Stimulated activated naive B cell treated with anti-CD40 and anti-IgM and Interleukin-4, amounts not matched to agents 10 μg/mL and 1 μg/mL and 100 μg/mL, for 72 hours (primary cell): ENCODE measurements at regions not wholly inside any gene's neighbourhood (a gene's known extent, or its start where the extent isn't known, plus 50 kb on each side); places are given as distances from the start of the nearest gene placed in this dataset.

ENCODE experiments used
- ATAC-seq, 2 donors: fragments of 150-1000 bp; cut with Tn5 transposase; replicated peaks; 2 replicates each; pipeline ENCODE4 v1.10.0; 2021; ENCODE audit warnings: moderate library complexity in 1 of 2
- DNase-seq: peaks from one replicate; pipeline ENCODE4 v3.0.0; 2021
- H3K27ac Mint-ChIP-seq: one replicate; pipeline ENCODE4 v1.8.0; 2022; ENCODE audit warnings: mild to moderate bottlenecking, mixed read lengths
- H3K27me3 Mint-ChIP-seq, 2 donors: one replicate each; pipeline ENCODE4 v1.8.0; 2022; ENCODE audit warnings: mixed read lengths in 2 of 2
- H3K36me3 Mint-ChIP-seq, 2 donors: one replicate each; pipeline ENCODE4 v1.8.0; 2022; ENCODE audit warnings: mixed read lengths in 2 of 2, mild to moderate bottlenecking in 1 of 2
- H3K4me1 Mint-ChIP-seq, 2 donors: one replicate each; pipeline ENCODE4 v1.8.0; 2022; ENCODE audit warnings: mixed read lengths in 2 of 2, mild to moderate bottlenecking in 1 of 2
- H3K4me3 Mint-ChIP-seq, 2 donors: one replicate each; pipeline ENCODE4 v1.8.0; 2022; ENCODE audit warnings: mild to moderate bottlenecking in 2 of 2, mixed read lengths in 2 of 2, moderate library complexity in 1 of 2
- H3K9me3 Mint-ChIP-seq, 2 donors: one replicate each; pipeline ENCODE4 v1.8.0; 2022; ENCODE audit warnings: mixed read lengths in 2 of 2, mild to moderate bottlenecking in 1 of 2

DNA sequence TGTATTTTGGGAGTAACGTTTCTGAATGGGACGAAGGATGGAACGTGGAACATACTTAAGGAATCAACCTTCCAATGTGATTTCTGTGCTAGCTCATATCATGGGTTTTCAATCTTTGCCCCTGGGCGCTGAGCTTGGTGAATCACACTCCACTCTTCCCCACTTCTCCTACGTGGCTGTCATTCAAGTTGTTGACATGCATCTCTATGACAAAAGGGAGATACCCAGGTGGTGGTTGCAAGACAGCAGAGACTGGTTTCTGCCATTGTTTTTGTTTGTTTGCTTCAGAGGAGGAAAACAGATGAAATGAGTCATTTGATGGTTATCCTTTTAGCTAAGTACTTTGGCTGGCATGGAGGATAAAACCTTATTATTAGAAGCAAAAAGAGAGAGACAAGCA, 573.9 kb downstream of the GATA3 start:
- no peak for DNase-seq

DNA sequence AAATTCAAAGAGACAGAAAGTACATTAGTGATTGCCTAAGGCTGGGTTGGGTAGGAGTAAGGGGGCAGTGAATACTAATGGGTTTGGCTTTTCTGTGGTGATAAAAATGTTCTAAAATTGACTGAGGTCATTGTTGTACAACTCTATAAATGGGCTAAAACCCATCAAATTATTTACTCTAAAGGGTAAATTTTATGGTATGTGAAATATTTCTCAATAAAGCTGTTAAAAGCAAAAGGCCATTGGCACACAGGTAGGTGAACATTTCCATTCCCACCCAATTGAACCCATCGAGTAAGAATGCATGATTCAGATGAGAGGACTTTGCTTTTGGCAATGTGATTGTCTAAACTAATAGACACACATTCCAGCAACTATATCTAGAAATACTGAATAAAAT, 579.4 kb downstream of the GATA3 start:
- Mint-ChIP-seq H3K27ac (no peak overlapping the region), H3K27me3 (peaks cover 5 to 8% of the 10 kb centered on the region in 2 donors), H3K4me1 (no peaks in the 10 kb centered on the region), H3K4me3 (no peak overlapping the region), H3K36me3 (no peaks in the 10 kb centered on the region), H3K9me3 (peaks cover 0 to 4% of the 10 kb centered on the region in 2 donors)
- DNase-seq (no peak), ATAC-seq (no peak)

More for the DNA sequence above, 573.9 kb downstream of the GATA3 start:
- ATAC-seq, result no peak
- H3K27me3 Mint-ChIP-seq, result no peaks in the 10 kb centered on the region
- H3K36me3 Mint-ChIP-seq, result no peaks in the 10 kb centered on the region
- no peak overlapping the region for H3K4me3 Mint-ChIP-seq
- H3K27ac Mint-ChIP-seq, result no peak overlapping the region
- H3K9me3 Mint-ChIP-seq, result peaks cover 0 to 2% of the 10 kb centered on the region in 2 donors
- H3K4me1 Mint-ChIP-seq, result no peaks in the 10 kb centered on the region

- Mint-ChIP-seq H3K4me3 (no peak overlapping the region), H3K4me1 (no peaks in the 10 kb centered on the region), H3K36me3 (no peaks in the 10 kb centered on the region), H3K9me3 (peaks cover 0 to 1% of the 10 kb centered on the region in 2 donors), H3K27me3 (peaks cover 5 to 8% of the 10 kb centered on the region in 2 donors), H3K27ac (no peak overlapping the region)
- ATAC-seq (no peak), DNase-seq (no peak)
Observed at GRCh38 chr10:8636371-8636770, 581.9 kb downstream of the GATA3 start.

GRCh38 chr10:8637640-8638039, 583.2 kb downstream of the GATA3 start:
- Mint-ChIP-seq H3K36me3 (peaks cover 0 to 7% of the 10 kb centered on the region in 2 donors), H3K4me3 (no peak overlapping the region), H3K27me3 (peaks cover 11 to 16% of the 10 kb centered on the region in 2 donors), H3K9me3 (peaks cover 10% of the 10 kb centered on the region in 2 donors), H3K4me1 (no peaks in the 10 kb centered on the region), H3K27ac (no peak overlapping the region)
- DNase-seq (no peak), ATAC-seq (no peak)

GRCh38 chr10:8638088-8638672, 583.7 kb downstream of the GATA3 start:
- Mint-ChIP-seq H3K27me3 (peaks cover 11 to 20% of the 10 kb centered on the region in 2 donors), H3K4me3 (no peak overlapping the region), H3K4me1 (no peaks in the 10 kb centered on the region), H3K9me3 (peaks cover 10 to 12% of the 10 kb centered on the region in 2 donors), H3K27ac (no peak overlapping the region), H3K36me3 (peaks cover 0 to 7% of the 10 kb centered on the region in 2 donors)
- DNase-seq, result no peak
- ATAC-seq, result no peak

- ATAC-seq (no peak), DNase-seq (no peak)
- Mint-ChIP-seq H3K4me1 (no peaks in the 10 kb centered on the region), H3K36me3 (peaks cover 0 to 7% of the 10 kb centered on the region in 2 donors), H3K9me3 (peaks cover 10 to 11% of the 10 kb centered on the region in 2 donors), H3K4me3 (no peak overlapping the region), H3K27ac (no peak overlapping the region), H3K27me3 (peaks cover 11 to 22% of the 10 kb centered on the region in 2 donors)
Observed at GRCh38 chr10:8639486-8640185, 585.1 kb downstream of the GATA3 start.

DNA sequence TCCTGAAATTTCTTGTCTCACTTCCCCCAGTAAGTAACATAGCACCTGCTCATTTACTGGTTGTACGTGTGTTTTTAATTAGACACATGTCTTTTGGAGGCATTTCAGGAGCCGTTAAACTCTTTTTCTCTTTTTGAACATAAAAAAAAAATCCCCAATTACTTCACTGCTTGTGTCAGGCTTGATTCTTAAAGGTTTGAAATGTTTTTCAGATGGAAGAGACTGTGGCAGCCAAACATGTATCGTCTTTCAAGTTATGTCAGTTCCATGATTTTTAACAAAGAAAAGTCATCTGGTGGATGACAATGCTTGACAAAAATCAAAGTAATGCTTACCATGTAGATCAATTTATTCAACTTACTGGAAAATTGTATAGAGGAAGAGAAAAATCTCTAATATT, 585.8 kb downstream of the GATA3 start:
- no peak for DNase-seq
- Mint-ChIP-seq H3K27ac (no peak overlapping the region), H3K9me3 (peaks cover 10 to 11% of the 10 kb centered on the region in 2 donors), H3K4me1 (no peaks in the 10 kb centered on the region), H3K27me3 (peaks cover 11 to 22% of the 10 kb centered on the region in 2 donors), H3K36me3 (peaks cover 0 to 7% of the 10 kb centered on the region in 2 donors), H3K4me3 (no peak overlapping the region)
- no peak for ATAC-seq

DNA sequence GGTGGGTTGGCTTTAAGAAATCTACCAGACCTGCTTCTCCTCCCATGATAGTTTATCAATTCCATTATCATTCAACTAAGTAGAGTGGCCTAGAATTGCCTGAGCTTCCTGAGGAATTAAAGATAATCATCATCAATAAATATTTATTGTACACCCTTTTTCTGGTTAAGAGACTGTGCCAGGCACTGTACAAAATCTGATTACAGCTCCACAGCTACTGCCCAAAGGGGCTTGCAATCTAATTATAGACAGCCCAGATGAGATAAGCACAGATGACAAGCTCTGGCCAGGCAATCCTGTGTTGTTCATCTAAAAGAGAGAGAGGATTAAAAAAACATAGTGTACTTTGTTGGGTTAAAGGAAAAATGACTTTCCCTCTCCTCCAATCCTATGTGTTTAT, 586.4 kb downstream of the GATA3 start:
- H3K36me3 Mint-ChIP-seq, result peaks cover 0 to 7% of the 10 kb centered on the region in 2 donors
- peaks cover 10 to 11% of the 10 kb centered on the region in 2 donors for H3K9me3 Mint-ChIP-seq
- peaks cover 10 to 20% of the 10 kb centered on the region in 2 donors for H3K27me3 Mint-ChIP-seq
- H3K4me3 Mint-ChIP-seq, result no peak overlapping the region
- no peak overlapping the region for H3K27ac Mint-ChIP-seq
- ATAC-seq (no peak), DNase-seq (no peak)
- H3K4me1 Mint-ChIP-seq, result no peaks in the 10 kb centered on the region

- no peaks in the 10 kb centered on the region for H3K4me1 Mint-ChIP-seq
- no peak overlapping the region for H3K27ac Mint-ChIP-seq
- H3K36me3 Mint-ChIP-seq, result peaks cover 0 to 1% of the 10 kb centered on the region in 2 donors
- ATAC-seq (no peak), DNase-seq (no peak)
- peaks cover 0 to 25% of the 10 kb centered on the region in 2 donors for H3K27me3 Mint-ChIP-seq
- no peak overlapping the region for H3K4me3 Mint-ChIP-seq
- peaks cover 0 to 3% of the 10 kb centered on the region in 2 donors for H3K9me3 Mint-ChIP-seq
Observed at GRCh38 chr10:8656261-8656660, 601.8 kb downstream of the GATA3 start.

GRCh38 chr10:8659982-8660381, 605.5 kb downstream of the GATA3 start:
- no peak for DNase-seq
- H3K27me3 Mint-ChIP-seq, result peaks cover 0 to 14% of the 10 kb centered on the region in 2 donors
- H3K4me3 Mint-ChIP-seq, result no peak overlapping the region
- no peak overlapping the region for H3K27ac Mint-ChIP-seq
- no peaks in the 10 kb centered on the region for H3K4me1 Mint-ChIP-seq
- no peaks in the 10 kb centered on the region for H3K9me3 Mint-ChIP-seq
- no peak for ATAC-seq
- peaks cover 0 to 1% of the 10 kb centered on the region in 2 donors for H3K36me3 Mint-ChIP-seq

DNA sequence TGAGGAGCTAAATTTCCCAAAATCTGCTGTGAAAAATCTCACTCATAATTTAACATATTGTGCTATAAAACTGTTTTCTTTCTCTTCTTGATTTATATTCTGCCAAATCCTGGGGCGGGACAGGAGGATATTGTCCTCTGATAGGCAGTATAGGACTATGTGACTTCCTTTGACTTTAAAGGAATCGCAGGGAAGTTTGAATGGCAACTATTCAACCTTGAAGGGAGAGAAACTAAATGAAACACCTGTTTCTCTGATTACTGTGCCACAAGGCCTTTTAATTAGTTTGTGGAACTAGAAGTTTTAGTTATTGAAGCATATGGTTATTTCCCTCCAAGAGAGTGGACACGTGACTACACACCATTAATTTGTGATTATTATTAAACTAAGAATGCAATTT, 607.4 kb downstream of the GATA3 start:
- ATAC-seq (no peak), DNase-seq (no peak)
- no peak overlapping the region for H3K4me3 Mint-ChIP-seq
- H3K4me1 Mint-ChIP-seq, result no peaks in the 10 kb centered on the region
- no peak overlapping the region for H3K27ac Mint-ChIP-seq
- H3K36me3 Mint-ChIP-seq, result peaks cover 0 to 1% of the 10 kb centered on the region in 2 donors
- H3K27me3 Mint-ChIP-seq, result peaks cover 0 to 13% of the 10 kb centered on the region in 2 donors
- H3K9me3 Mint-ChIP-seq, result no peaks in the 10 kb centered on the region

- Mint-ChIP-seq H3K9me3 (peaks cover 2 to 3% of the 10 kb centered on the region in 2 donors), H3K27ac (no peak overlapping the region), H3K36me3 (no peaks in the 10 kb centered on the region), H3K27me3 (peaks cover 0 to 9% of the 10 kb centered on the region in 2 donors), H3K4me1 (no peaks in the 10 kb centered on the region), H3K4me3 (no peak overlapping the region)
- DNase-seq (no peak), ATAC-seq (no peak)
Observed at GRCh38 chr10:8663131-8663530, 608.6 kb downstream of the GATA3 start.

DNA sequence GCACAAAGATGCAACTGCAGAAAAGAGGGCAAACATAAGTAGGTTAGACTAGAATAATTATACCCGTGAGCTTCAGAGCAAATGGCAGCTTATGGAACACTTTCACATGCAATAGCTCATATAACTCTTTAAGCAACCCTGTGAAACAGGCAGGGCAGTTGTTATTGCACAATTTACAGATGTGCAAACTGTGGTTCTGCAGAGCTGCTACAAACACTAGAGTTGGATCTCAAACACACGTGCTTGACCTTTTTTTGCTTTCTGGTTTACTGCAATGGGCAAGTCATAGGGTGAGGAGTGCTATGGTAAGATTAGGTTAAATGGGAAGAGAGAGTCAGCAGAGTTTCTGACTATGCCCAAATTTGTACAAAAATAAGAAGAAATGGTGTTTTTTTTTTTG, 610.8 kb downstream of the GATA3 start:
- DNase-seq, result no peak
- Mint-ChIP-seq H3K4me1 (no peaks in the 10 kb centered on the region), H3K9me3 (peaks cover 3 to 4% of the 10 kb centered on the region in 2 donors), H3K27ac (no peak overlapping the region), H3K36me3 (no peaks in the 10 kb centered on the region), H3K4me3 (no peak overlapping the region), H3K27me3 (no peaks in the 10 kb centered on the region)
- ATAC-seq, result no peak

GRCh38 chr10:8670461-8670860, 616.0 kb downstream of the GATA3 start:
- peaks cover 3 to 12% of the 10 kb centered on the region in 2 donors for H3K9me3 Mint-ChIP-seq
- H3K4me1 Mint-ChIP-seq, result no peaks in the 10 kb centered on the region
- H3K27me3 Mint-ChIP-seq, result no peaks in the 10 kb centered on the region
- DNase-seq (no peak), ATAC-seq (no peak)
- H3K27ac Mint-ChIP-seq, result no peak overlapping the region
- no peak overlapping the region for H3K4me3 Mint-ChIP-seq
- no peaks in the 10 kb centered on the region for H3K36me3 Mint-ChIP-seq

- no peak overlapping the region for H3K4me3 Mint-ChIP-seq
- peaks cover 5 to 6% of the 10 kb centered on the region in 2 donors for H3K4me1 Mint-ChIP-seq
- DNase-seq, result no peak
- no peak for ATAC-seq
- H3K27ac Mint-ChIP-seq, result no peak overlapping the region
- peaks cover 0 to 4% of the 10 kb centered on the region in 2 donors for H3K36me3 Mint-ChIP-seq
- H3K9me3 Mint-ChIP-seq, result peaks cover 6 to 11% of the 10 kb centered on the region in 2 donors
- no peaks in the 10 kb centered on the region for H3K27me3 Mint-ChIP-seq
Observed at GRCh38 chr10:8674230-8674629, 619.7 kb downstream of the GATA3 start.
